ENCODE measurements at regions not wholly inside any gene's neighbourhood (a gene's known extent, or its start where the extent isn't known, plus 50 kb on each side); places are given as distances from the start of the nearest gene placed in this dataset.

- no peak for DNase-seq
These were observed 59.0 kb downstream of the RPS29 start for GRCh38 chr14:49527221-49527620.

GRCh38 chr14:49526101-49526500 lies 60.1 kb downstream of the RPS29 start:
- no peak for DNase-seq

- DNase-seq = no peak
These were observed 69.9 kb downstream of the RPS29 start for GRCh38 chr14:49516286-49516685.

- no peak for DNase-seq
These were observed 73.6 kb downstream of the RPS29 start for GRCh38 chr14:49512571-49512970.

GRCh38 chr14:49512147-49512551 lies 74.0 kb downstream of the RPS29 start:
- DNase-seq = no peak

- no peak for DNase-seq
These were observed 78.1 kb downstream of the RPS29 start for GRCh38 chr14:49508124-49508523.

GRCh38 chr14:49506650-49507049 lies 79.5 kb downstream of the RPS29 start:
- DNase-seq = no peak

- no peak for DNase-seq
These were observed 81.0 kb downstream of the RPS29 start for GRCh38 chr14:49505041-49505766.

- DNase-seq = peak in 1 of 2 donors; percentile 58
These were observed 88.3 kb downstream of the RPS29 start for GRCh38 chr14:49497725-49498348.

- no peak for DNase-seq
These were observed 88.9 kb downstream of the RPS29 start for GRCh38 chr14:49497267-49497666.

GRCh38 chr14:49494836-49495235 lies 91.3 kb downstream of the RPS29 start:
- no peak for DNase-seq

- DNase-seq = no peak
These were observed 92.6 kb downstream of the RPS29 start for GRCh38 chr14:49493557-49493956.

- DNase-seq = no peak
These were observed 94.0 kb downstream of the RPS29 start for GRCh38 chr14:49492151-49492550.

GRCh38 chr14:49489341-49489740 lies 96.8 kb downstream of the RPS29 start:
- no peak for DNase-seq

GRCh38 chr14:49487238-49487637 lies 98.9 kb downstream of the RPS29 start:
- no peak for DNase-seq

- no peak for DNase-seq
These were observed 100.9 kb downstream of the RPS29 start for GRCh38 chr14:49485290-49485689.

GRCh38 chr14:49484180-49484579 lies 102.0 kb downstream of the RPS29 start:
- DNase-seq = no peak

- no peak for DNase-seq
These were observed 102.9 kb downstream of the RPS29 start for GRCh38 chr14:49483268-49483667.

GRCh38 chr14:49480979-49481498 lies 105.1 kb downstream of the RPS29 start:
- no peak for DNase-seq

- no peak for DNase-seq
These were observed 106.0 kb downstream of the RPS29 start for GRCh38 chr14:49480053-49480760.

- DNase-seq = no peak
These were observed 106.7 kb downstream of the RPS29 start for GRCh38 chr14:49479432-49479831.

- DNase-seq = no peak
These were observed 107.4 kb downstream of the RPS29 start for GRCh38 chr14:49478784-49479183.

- no peak for DNase-seq
These were observed 119.1 kb downstream of the RPS29 start for GRCh38 chr14:49467091-49467490.

GRCh38 chr14:49464885-49465284 lies 121.3 kb downstream of the RPS29 start:
- DNase-seq = no peak

Data from CD4-positive, alpha-beta T cell treated with Interleukin-1 beta for 1 hour (primary cell).